ENCODE measurements at regions not wholly inside any gene's neighbourhood (a gene's known extent, or its start where the extent isn't known, plus 50 kb on each side); places are given as distances from the start of the nearest gene placed in this dataset.

GRCh38 chr4:117560329-117560728 is 474.0 kb upstream of the NDST3 start:
- H3K79me2 ChIP-seq (ENCODE audit: insufficient read depth) = no peaks in the 10 kb centered on the region
- ChIA-PET CTCF (interaction anchor here (1.5 to 1.7 kb wide), 3 partner anchors 10 to 1380 kb away, joined by 3 to 11 read pairs (median 5); no protein-coding TSS in a partner anchor), POLR2A (no interaction called here)
- H3K4me3 ChIP-seq (ENCODE audit: low read depth in 2 of 2, low read length in 1 of 2) = no peak overlapping the region
- H3F3A ChIP-seq (replicated peaks; ENCODE audit: insufficient read depth) = no peaks in the 10 kb centered on the region
- DNase-seq = no peak
- no peak overlapping the region for H2AFZ ChIP-seq (ENCODE audit: low read depth)
- no peaks in the 10 kb centered on the region for H3K4me1 ChIP-seq (ENCODE audit: control insufficient read depth in 1 of 2, insufficient read depth in 2 of 2, low read depth in 1 of 2, low read length in 1 of 2)
- H3K9me2 ChIP-seq = no peaks in the 10 kb centered on the region
- no peak overlapping the region for H3K27ac ChIP-seq (ENCODE audit: low read depth in 2 of 2, low read length in 1 of 2)
- H3K27me3 ChIP-seq (ENCODE audit: insufficient read depth) = no peaks in the 10 kb centered on the region
- no peaks in the 10 kb centered on the region for H3K9me3 ChIP-seq
- peak; percentile 61 for TF ChIP-seq RAD21 (IDR thresholded peaks at IDR 0.05; ENCODE audit: low read length)
- no peak for TF ChIP-seq RCOR1 (IDR thresholded peaks at IDR 0.05; ENCODE audit: low read length)
- TF ChIP-seq MAX (IDR thresholded peaks at IDR 0.05; ENCODE audit: low read depth) = no peak
- peak; percentile 45 for TF ChIP-seq CTCF (IDR thresholded peaks at IDR 0.05)
- no peak for TF ChIP-seq PBX3 (IDR thresholded peaks at IDR 0.05)
- TF ChIP-seq MXI1 (IDR thresholded peaks at IDR 0.05; ENCODE audit: low read depth, low read length) = no peak
- peak; percentile 32; the same call in 1 of the 2 replicates for TF ChIP-seq SMC3 (IDR thresholded peaks at IDR 0.05; ENCODE audit: low read depth, low read length)
- H4K20me1 ChIP-seq (ENCODE audit: insufficient read depth) = no peaks in the 10 kb centered on the region
- no peak overlapping the region for H3K9ac ChIP-seq
- no peak overlapping the region for H3K4me2 ChIP-seq
- 0% methylated on average over 1 of the region's 1 CpG for WGBS (ENCODE audit: low lambda C conversion rate)
- no peaks in the 10 kb centered on the region for H3K36me3 ChIP-seq (replicated peaks in 1 of 2; ENCODE audit: control insufficient read depth in 1 of 2, insufficient read depth in 2 of 2, low read length in 1 of 2)

GRCh38 chr4:117574085-117574484 is 460.2 kb upstream of the NDST3 start:
- H3K79me2 ChIP-seq (ENCODE audit: insufficient read depth) = no peaks in the 10 kb centered on the region
- H3K9me2 ChIP-seq = no peaks in the 10 kb centered on the region
- no peaks in the 10 kb centered on the region for H3K27me3 ChIP-seq (ENCODE audit: insufficient read depth)
- H3K9ac ChIP-seq = no peak overlapping the region
- no peak for DNase-seq
- H3K27ac ChIP-seq (ENCODE audit: low read depth in 2 of 2, low read length in 1 of 2) = no peak overlapping the region
- H2AFZ ChIP-seq (ENCODE audit: low read depth) = no peak overlapping the region
- no peaks in the 10 kb centered on the region for H3K4me1 ChIP-seq (ENCODE audit: control insufficient read depth in 1 of 2, insufficient read depth in 2 of 2, low read depth in 1 of 2, low read length in 1 of 2)
- no peak for TF ChIP-seq RFX5 (IDR thresholded peaks at IDR 0.05; ENCODE audit: low read length)
- no peak for TF ChIP-seq FOXJ3 (CRISPR knock-in tag; IDR thresholded peaks at IDR 0.05)
- no peak overlapping the region for H3K4me3 ChIP-seq (ENCODE audit: low read depth in 2 of 2, low read length in 1 of 2)
- H3K9me3 ChIP-seq = no peaks in the 10 kb centered on the region
- ChIA-PET CTCF (no interaction called here), POLR2A (no interaction called here)
- H3F3A ChIP-seq (replicated peaks; ENCODE audit: insufficient read depth) = no peaks in the 10 kb centered on the region
- no peak overlapping the region for H3K4me2 ChIP-seq
- WGBS (ENCODE audit: low lambda C conversion rate) = 67% methylated on average over 2 of the region's 2 CpGs
- H4K20me1 ChIP-seq (ENCODE audit: insufficient read depth) = no peaks in the 10 kb centered on the region
- no peaks in the 10 kb centered on the region for H3K36me3 ChIP-seq (replicated peaks in 1 of 2; ENCODE audit: control insufficient read depth in 1 of 2, insufficient read depth in 2 of 2, low read length in 1 of 2)

- H3K36me3 ChIP-seq (replicated peaks in 1 of 2; ENCODE audit: control insufficient read depth in 1 of 2, insufficient read depth in 2 of 2, low read length in 1 of 2) = no peaks in the 10 kb centered on the region
- no peak overlapping the region for H3K4me3 ChIP-seq (ENCODE audit: low read depth in 2 of 2, low read length in 1 of 2)
- no peak overlapping the region for H3K4me2 ChIP-seq
- no peaks in the 10 kb centered on the region for H3K9me3 ChIP-seq
- H3K4me1 ChIP-seq (ENCODE audit: control insufficient read depth in 1 of 2, insufficient read depth in 2 of 2, low read depth in 1 of 2, low read length in 1 of 2) = no peaks in the 10 kb centered on the region
- H3K79me2 ChIP-seq (ENCODE audit: insufficient read depth) = no peaks in the 10 kb centered on the region
- ChIA-PET CTCF (no interaction called here), POLR2A (no interaction called here)
- no peak overlapping the region for H3K9ac ChIP-seq
- H3F3A ChIP-seq (replicated peaks; ENCODE audit: insufficient read depth) = no peaks in the 10 kb centered on the region
- H4K20me1 ChIP-seq (ENCODE audit: insufficient read depth) = no peaks in the 10 kb centered on the region
- H3K27ac ChIP-seq (ENCODE audit: low read depth in 2 of 2, low read length in 1 of 2) = no peak overlapping the region
- TF ChIP-seq TEAD4 (IDR thresholded peaks at IDR 0.05; ENCODE audit: borderline replicate concordance, insufficient read depth) (no peak), MAX (IDR thresholded peaks at IDR 0.05; ENCODE audit: low read depth) (no peak)
- H3K9me2 ChIP-seq = no peaks in the 10 kb centered on the region
- WGBS (ENCODE audit: low lambda C conversion rate) = 86% methylated on average over 24 of the region's 24 CpGs
- DNase-seq = no peak
- H3K27me3 ChIP-seq (ENCODE audit: insufficient read depth) = no peaks in the 10 kb centered on the region
- no peak overlapping the region for H2AFZ ChIP-seq (ENCODE audit: low read depth)
Measured at GRCh38 chr4:117575850-117576249, 458.4 kb upstream of the NDST3 start.

Measured in SK-N-SH (cell line).